Neural progenitor cell (in vitro differentiated cells): ENCODE measurements at regions not wholly inside any gene's neighbourhood (a gene's known extent, or its start where the extent isn't known, plus 50 kb on each side); places are given as distances from the start of the nearest gene placed in this dataset.

Source experiments
- DNase-seq: peaks from one replicate; pipeline ENCODE4 v3.0.0-alpha.2; 2016; ENCODE audit warnings: low spot score
- H2AFZ ChIP-seq: fragments of 200-600 bp; sonication (generic); replicated peaks from 2 replicates; pipeline ENCODE4 v1.6.1; 2016; ENCODE audit warnings: antibody characterized with exemption
- H3F3A ChIP-seq: fragments of 200-600 bp; sonication (generic); 2 replicates; pipeline ENCODE4 v1.6.1; 2016; ENCODE audit warnings: antibody characterized with exemption, low read depth
- H3K27ac ChIP-seq: fragments of 200-600 bp; sonication (generic); 2 replicates; pipeline ENCODE4 v1.5.1; 2016; ENCODE audit warnings: mild to moderate bottlenecking
- H3K27me3 ChIP-seq: fragments of 200-600 bp; sonication (generic); 2 replicates; pipeline ENCODE4 v1.6.1; 2016; ENCODE audit warnings: mild to moderate bottlenecking, moderate library complexity
- H3K36me3 ChIP-seq: fragments of 200-600 bp; sonication (generic); 2 replicates; pipeline ENCODE4 v1.5.1; 2016
- H3K4me1 ChIP-seq: fragments of 200-600 bp; sonication (generic); 2 replicates; pipeline ENCODE4 v1.6.1; 2016; ENCODE audit warnings: mixed run types
- H3K4me2 ChIP-seq: fragments of 200-600 bp; sonication (generic); 2 replicates; pipeline ENCODE4 v1.6.1; 2016
- H3K4me3 ChIP-seq: fragments of 200-600 bp; sonication (generic); 2 replicates; pipeline ENCODE4 v1.5.1; 2016
- H3K79me2 ChIP-seq: fragments of 200-600 bp; sonication (generic); 2 replicates; pipeline ENCODE4 v1.6.1; 2016; ENCODE audit warnings: low read depth
- H3K9ac ChIP-seq: fragments of 200-600 bp; sonication (generic); 2 replicates; pipeline ENCODE4 v1.6.1; 2016
- H3K9me3 ChIP-seq: fragments of 200-600 bp; sonication (generic); 2 replicates; pipeline ENCODE4 v1.5.1; 2016; ENCODE audit warnings: low read depth
- H4K20me1 ChIP-seq: fragments of 200-600 bp; sonication (generic); 2 replicates; pipeline ENCODE4 v1.6.1; 2016; ENCODE audit warnings: low read depth
- H3K27ac Mint-ChIP-seq: 3 replicates; pipeline ENCODE4 v1.8.0; 2021; ENCODE audit warnings: mixed read lengths
- H3K27me3 Mint-ChIP-seq: 2 replicates; pipeline ENCODE4 v1.8.0; 2022; ENCODE audit warnings: low read depth, mild to moderate bottlenecking, inconsistent platforms, moderate library complexity, mixed read lengths; ENCODE audit not compliant: insufficient read depth
- H3K36me3 Mint-ChIP-seq: 3 replicates; pipeline ENCODE4 v1.8.0; 2021; ENCODE audit warnings: mixed read lengths
- H3K4me1 Mint-ChIP-seq: 3 replicates; pipeline ENCODE4 v1.8.0; 2021; ENCODE audit warnings: mixed read lengths
- H3K4me3 Mint-ChIP-seq: 3 replicates; pipeline ENCODE4 v1.8.0; 2021; ENCODE audit warnings: mild to moderate bottlenecking, moderate library complexity, mixed read lengths
- H3K9me3 Mint-ChIP-seq: 3 replicates; pipeline ENCODE4 v1.8.0; 2020; ENCODE audit warnings: mixed read lengths
- CTCF ChIP-seq: fragments of 200-600 bp; sonication (generic); IDR thresholded peaks from 2 replicates; pipeline ENCODE4 v1.5.1; 2017; ENCODE audit warnings: antibody characterized with exemption, mild to moderate bottlenecking
- EZH2 ChIP-seq: fragments of 200-600 bp; sonication (generic); IDR thresholded peaks from 2 replicates; pipeline ENCODE4 v1.6.1; 2017; ENCODE audit warnings: antibody characterized with exemption, mild to moderate bottlenecking, moderate library complexity
- EZH2phosphoT487 ChIP-seq: fragments of 200-600 bp; sonication (generic); IDR thresholded peaks from 2 replicates; pipeline ENCODE4 v1.6.1; 2017; ENCODE audit warnings: antibody characterized with exemption

GRCh38 chr4:96993560-96993959 lies 1149.7 kb downstream of the STPG2 start:
- Mint-ChIP-seq H3K4me1 (peaks cover 4% of the 10 kb centered on the region), H3K4me3 (no peak overlapping the region), H3K36me3 (no peaks in the 10 kb centered on the region), H3K27ac (no peak overlapping the region), H3K27me3 (no peaks in the 10 kb centered on the region), H3K9me3 (peaks cover 3% of the 10 kb centered on the region)
- no peaks in the 10 kb centered on the region for H3F3A ChIP-seq
- no peak overlapping the region for H3K27ac ChIP-seq
- no peaks in the 10 kb centered on the region for H4K20me1 ChIP-seq
- H3K36me3 ChIP-seq = no peaks in the 10 kb centered on the region
- no peaks in the 10 kb centered on the region for H3K27me3 ChIP-seq
- peak overlapping the region; percentile 43 for H2AFZ ChIP-seq
- no peaks in the 10 kb centered on the region for H3K4me1 ChIP-seq
- H3K9ac ChIP-seq = no peak overlapping the region
- H3K4me2 ChIP-seq = no peak overlapping the region
- H3K4me3 ChIP-seq = no peak overlapping the region
- TF ChIP-seq EZH2phosphoT487 (no peak), CTCF (no peak), EZH2 (no peak)
- H3K9me3 ChIP-seq = no peaks in the 10 kb centered on the region
- DNase-seq = no peak
- H3K79me2 ChIP-seq = no peaks in the 10 kb centered on the region

GRCh38 chr4:97003715-97004114 lies 1139.6 kb downstream of the STPG2 start:
- Mint-ChIP-seq H3K4me1 (peaks cover 6% of the 10 kb centered on the region), H3K36me3 (no peaks in the 10 kb centered on the region), H3K27me3 (peaks cover 2% of the 10 kb centered on the region), H3K9me3 (no peaks in the 10 kb centered on the region), H3K27ac (no peak overlapping the region), H3K4me3 (no peak overlapping the region)
- no peaks in the 10 kb centered on the region for H3K4me1 ChIP-seq
- no peaks in the 10 kb centered on the region for H3K79me2 ChIP-seq
- H3K27me3 ChIP-seq = no peaks in the 10 kb centered on the region
- H3K27ac ChIP-seq = no peak overlapping the region
- no peak for DNase-seq
- no peaks in the 10 kb centered on the region for H3K9me3 ChIP-seq
- no peak for TF ChIP-seq EZH2phosphoT487
- TF ChIP-seq CTCF = no peak
- TF ChIP-seq EZH2 = no peak
- no peak overlapping the region for H3K4me3 ChIP-seq
- H3K36me3 ChIP-seq = no peaks in the 10 kb centered on the region
- H3K4me2 ChIP-seq = no peak overlapping the region
- no peaks in the 10 kb centered on the region for H4K20me1 ChIP-seq
- H2AFZ ChIP-seq = no peak overlapping the region
- no peak overlapping the region for H3K9ac ChIP-seq
- no peaks in the 10 kb centered on the region for H3F3A ChIP-seq

GRCh38 chr4:97013309-97013708 lies 1130.0 kb downstream of the STPG2 start:
- Histone ChIP-seq H3K9me3 (no peaks in the 10 kb centered on the region), H3K27ac (no peak overlapping the region), H3K79me2 (no peaks in the 10 kb centered on the region), H3K4me2 (no peak overlapping the region), H3K4me1 (no peaks in the 10 kb centered on the region), H3K4me3 (no peak overlapping the region), H3K36me3 (no peaks in the 10 kb centered on the region), H2AFZ (peak overlapping the region; percentile 1), H3F3A (no peaks in the 10 kb centered on the region), H4K20me1 (no peaks in the 10 kb centered on the region), H3K27me3 (no peaks in the 10 kb centered on the region), H3K9ac (no peak overlapping the region)
- Mint-ChIP-seq H3K4me1 (peaks cover 8% of the 10 kb centered on the region), H3K36me3 (no peaks in the 10 kb centered on the region), H3K27ac (no peak overlapping the region), H3K27me3 (no peaks in the 10 kb centered on the region), H3K9me3 (no peaks in the 10 kb centered on the region), H3K4me3 (no peak overlapping the region)
- DNase-seq = no peak
- TF ChIP-seq CTCF (no peak), EZH2phosphoT487 (no peak), EZH2 (no peak)

GRCh38 chr4:97013711-97014110 lies 1129.6 kb downstream of the STPG2 start:
- H4K20me1 ChIP-seq = no peaks in the 10 kb centered on the region
- Mint-ChIP-seq H3K27me3 (no peaks in the 10 kb centered on the region), H3K4me3 (no peak overlapping the region), H3K27ac (no peak overlapping the region), H3K36me3 (no peaks in the 10 kb centered on the region), H3K9me3 (no peaks in the 10 kb centered on the region), H3K4me1 (peaks cover 6% of the 10 kb centered on the region)
- no peak overlapping the region for H3K27ac ChIP-seq
- peak overlapping the region; percentile 1 for H2AFZ ChIP-seq
- H3F3A ChIP-seq = no peaks in the 10 kb centered on the region
- H3K4me1 ChIP-seq = no peaks in the 10 kb centered on the region
- H3K4me3 ChIP-seq = no peak overlapping the region
- TF ChIP-seq CTCF (no peak), EZH2phosphoT487 (no peak), EZH2 (no peak)
- no peaks in the 10 kb centered on the region for H3K36me3 ChIP-seq
- no peak overlapping the region for H3K9ac ChIP-seq
- no peaks in the 10 kb centered on the region for H3K27me3 ChIP-seq
- H3K79me2 ChIP-seq = no peaks in the 10 kb centered on the region
- no peak overlapping the region for H3K4me2 ChIP-seq
- no peak for DNase-seq
- H3K9me3 ChIP-seq = no peaks in the 10 kb centered on the region
